HEK293 (cell line): ENCODE measurements at regions not wholly inside any gene's neighbourhood (a gene's known extent, or its start where the extent isn't known, plus 50 kb on each side); places are given as distances from the start of the nearest gene placed in this dataset.

ENCODE experiments used
- CTCF ChIA-PET: fragments of 350-600 bp; formaldehyde crosslinking; extraction: SDS; loops from one replicate; lab custom pipeline; 2021; ENCODE audit warnings: antibody characterized with exemption; lab: Yijun Ruan, JAX
- POLR2A ChIA-PET: fragments of 300-600 bp; formaldehyde crosslinking; extraction: SDS; loops from one replicate; lab custom pipeline; 2020; ENCODE audit warnings: antibody characterized with exemption, inconsistent platforms; lab: Yijun Ruan, JAX
- H3K27ac ChIP-seq: fragments of 200-500 bp; sonication (Bioruptor generic); 2 replicates; pipeline ENCODE4 v1.5.1; 2014; ENCODE audit warnings: low read depth, low read length, control low read depth, inconsistent platforms; ENCODE audit errors: extremely low read depth
- H3K36me3 ChIP-seq, 2 experiments: fragments of 200-500 bp in 1 of 2; sonication (Bioruptor generic) in 1 of 2; 1 replicate in 1 of 2; 2 replicates in 1 of 2; pipeline ENCODE4 v1.5.1; 2014 to 2017; ENCODE audit warnings: inconsistent platforms in 2 of 2, low read length in 2 of 2; ENCODE audit not compliant: control insufficient read depth in 2 of 2, insufficient read depth in 1 of 2
- H3K4me1 ChIP-seq: fragments of 200-500 bp; sonication (Bioruptor generic); 2 replicates; pipeline ENCODE4 v1.5.1; 2014; ENCODE audit warnings: mild to moderate bottlenecking, low read length, inconsistent platforms; ENCODE audit not compliant: control insufficient read depth, insufficient read depth
- H3K4me3 ChIP-seq: 2 replicates; pipeline ENCODE4 v1.5.1; 2011; ENCODE audit warnings: low read depth, mild to moderate bottlenecking, control low read depth, low read length, moderate library complexity
- H3K9me3 ChIP-seq: fragments of 200-500 bp; sonication (Bioruptor generic); 2 replicates; pipeline ENCODE4 v1.5.1; 2014; ENCODE audit warnings: low read depth, low read length, inconsistent platforms; ENCODE audit not compliant: control insufficient read depth, insufficient read depth
- EGR2 ChIP-seq: fragments of 450-650 bp; formaldehyde crosslinking; IDR thresholded peaks from 2 replicates; pipeline ENCODE4 v1.5.1; 2016; ENCODE audit warnings: low read depth, missing biosample characterization, missing genetic modification characterization
- GLI2 ChIP-seq: fragments of 450-650 bp; formaldehyde crosslinking; IDR thresholded peaks from 2 replicates; pipeline ENCODE4; 2017; ENCODE audit warnings: missing biosample characterization, missing genetic modification characterization, low read depth, borderline replicate concordance
- KLF1 ChIP-seq: fragments of 450-650 bp; formaldehyde crosslinking; IDR thresholded peaks from 2 replicates; pipeline ENCODE4 v1.5.1; 2016; ENCODE audit warnings: missing biosample characterization, missing genetic modification characterization
- ZBTB48 ChIP-seq: fragments of 450-650 bp; formaldehyde crosslinking; IDR thresholded peaks from 2 replicates; pipeline ENCODE4 v1.5.1; 2016; ENCODE audit warnings: missing biosample characterization, missing genetic modification characterization
- ZNF239 ChIP-seq: fragments of 450-650 bp; formaldehyde crosslinking; IDR thresholded peaks from 2 replicates; pipeline ENCODE4 v1.5.1; 2016; ENCODE audit warnings: missing biosample characterization, missing genetic modification characterization
- ZNF37A ChIP-seq: fragments of 450-650 bp; IDR thresholded peaks from 2 replicates; pipeline ENCODE4 v1.5.1; 2018; ENCODE audit warnings: missing biosample characterization, missing genetic modification characterization
- ZNF513 ChIP-seq: fragments of 450-650 bp; IDR thresholded peaks from 2 replicates; pipeline ENCODE4 v1.5.1; 2018; ENCODE audit warnings: missing biosample characterization, missing genetic modification characterization
- ZNF555 ChIP-seq: fragments of 450-650 bp; formaldehyde crosslinking; conservative IDR thresholded peaks from 2 replicates; pipeline ENCODE4 v1.5.1; 2017; ENCODE audit warnings: missing biosample characterization, mild to moderate bottlenecking, missing genetic modification characterization, inconsistent platforms
- ZNF580 ChIP-seq: fragments of 450-650 bp; formaldehyde crosslinking; IDR thresholded peaks from 2 replicates; pipeline ENCODE4 v1.5.1; 2016; ENCODE audit warnings: missing biosample characterization, missing genetic modification characterization
- ZNF664 ChIP-seq: fragments of 450-650 bp; formaldehyde crosslinking; IDR thresholded peaks from 2 replicates; pipeline ENCODE4 v1.5.1; 2016; ENCODE audit warnings: missing biosample characterization, missing genetic modification characterization
- ZNF785 ChIP-seq: fragments of 450-650 bp; formaldehyde crosslinking; IDR thresholded peaks from 2 replicates; pipeline ENCODE4 v1.5.1; 2016; ENCODE audit warnings: missing biosample characterization, missing genetic modification characterization
- TF ChIP-seq, protein P1 (sequence below): fragments of 450-650 bp; formaldehyde crosslinking; IDR thresholded peaks from 2 replicates; pipeline ENCODE4 v1.5.1; 2017; ENCODE audit warnings: missing biosample characterization, missing genetic modification characterization

- TF ChIP-seq KLF1 (tag by site-specific recombination) (no peak), ZBTB48 (no peak)
These were observed 100.8 kb downstream of the TRIM29 start (continued) for GRCh38 chr11:120037111-120037510.

GRCh38 chr11:120035756-120036155 lies 102.2 kb downstream of the TRIM29 start:
- Histone ChIP-seq H3K4me3 (no peak overlapping the region), H3K36me3 (no peaks in the 10 kb centered on the region), H3K4me1 (no peaks in the 10 kb centered on the region), H3K27ac (no peak overlapping the region), H3K9me3 (no peaks in the 10 kb centered on the region)
- CTCF ChIA-PET, result no interaction called here
- TF ChIP-seq EGR2 (tag by site-specific recombination) (no peak), ZNF664 (tag by site-specific recombination) (no peak), GLI2 (tag by site-specific recombination) (no peak), ZNF555 (no peak), ZNF580 (tag by site-specific recombination) (no peak), ZNF513 (tag by site-specific recombination) (no peak), ZNF37A (tag by site-specific recombination) (no peak)
- POLR2A ChIA-PET, result no interaction called here

- POLR2A ChIA-PET, result no interaction called here
- Histone ChIP-seq H3K36me3 (no peaks in the 10 kb centered on the region), H3K4me3 (no peak overlapping the region), H3K4me1 (no peaks in the 10 kb centered on the region), H3K27ac (no peak overlapping the region), H3K9me3 (no peaks in the 10 kb centered on the region)
- TF ChIP-seq, protein P1, sequence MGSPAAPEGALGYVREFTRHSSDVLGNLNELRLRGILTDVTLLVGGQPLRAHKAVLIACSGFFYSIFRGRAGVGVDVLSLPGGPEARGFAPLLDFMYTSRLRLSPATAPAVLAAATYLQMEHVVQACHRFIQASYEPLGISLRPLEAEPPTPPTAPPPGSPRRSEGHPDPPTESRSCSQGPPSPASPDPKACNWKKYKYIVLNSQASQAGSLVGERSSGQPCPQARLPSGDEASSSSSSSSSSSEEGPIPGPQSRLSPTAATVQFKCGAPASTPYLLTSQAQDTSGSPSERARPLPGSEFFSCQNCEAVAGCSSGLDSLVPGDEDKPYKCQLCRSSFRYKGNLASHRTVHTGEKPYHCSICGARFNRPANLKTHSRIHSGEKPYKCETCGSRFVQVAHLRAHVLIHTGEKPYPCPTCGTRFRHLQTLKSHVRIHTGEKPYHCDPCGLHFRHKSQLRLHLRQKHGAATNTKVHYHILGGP (tag by site-specific recombination), result no peak
- TF ChIP-seq ZNF785 (tag by site-specific recombination), result no peak
- CTCF ChIA-PET, result no interaction called here
These were observed 102.9 kb downstream of the TRIM29 start for GRCh38 chr11:120034881-120035630.

DNA sequence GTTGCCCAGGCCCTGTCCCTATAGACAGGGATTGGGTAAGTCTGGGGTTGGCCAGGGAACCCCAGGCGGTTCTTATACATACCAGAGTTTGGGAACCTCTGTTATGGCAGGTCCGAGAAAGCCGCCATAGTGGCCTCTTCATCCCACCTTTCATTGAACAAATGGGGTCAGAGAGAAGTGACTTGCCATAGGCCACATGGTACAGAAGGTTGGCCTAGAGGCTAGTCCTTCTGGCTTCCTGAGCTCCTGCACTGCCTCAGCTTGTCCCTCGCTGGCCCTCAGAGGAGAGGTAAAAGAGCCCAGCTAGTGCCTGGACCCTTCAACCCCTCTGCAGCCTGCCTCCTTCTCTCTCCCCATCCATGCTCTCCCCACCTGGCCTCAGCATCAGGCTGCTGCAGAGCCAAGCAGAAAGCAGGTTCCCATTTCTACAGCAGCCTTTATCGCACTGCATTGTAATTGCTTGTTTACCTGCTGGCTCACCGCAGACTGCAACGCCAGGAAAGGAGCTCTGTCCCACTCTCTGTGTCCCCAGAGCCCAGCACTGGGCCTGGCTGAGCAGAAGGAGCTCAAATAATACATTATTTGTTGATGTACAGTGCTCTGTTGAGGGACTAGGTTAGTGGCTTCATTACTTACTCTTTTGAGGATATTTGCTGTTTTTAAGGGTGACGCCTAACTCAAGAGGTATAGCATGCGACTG lies 103.6 kb downstream of the TRIM29 start:
- POLR2A ChIA-PET, result no interaction called here
- CTCF ChIA-PET, result no interaction called here
- TF ChIP-seq ZNF239 (tag by site-specific recombination), result no peak

More for the DNA sequence above, 103.6 kb downstream of the TRIM29 start:
- Histone ChIP-seq H3K9me3 (no peaks in the 10 kb centered on the region), H3K36me3 (no peaks in the 10 kb centered on the region), H3K27ac (no peak overlapping the region), H3K4me1 (no peaks in the 10 kb centered on the region), H3K4me3 (no peak overlapping the region)
